Lower lobe of right lung (tissue), 2 donors: ENCODE measurements at regions not wholly inside any gene's neighbourhood (a gene's known extent, or its start where the extent isn't known, plus 50 kb on each side); places are given as distances from the start of the nearest gene placed in this dataset.

Source experiments
- ATAC-seq, 2 donors: fragments of 200-7000 bp; cut with Tn5 transposase; one replicate each; pipeline ENCODE4 v1.9.1; 2020 to 2022; ENCODE audit warnings: mild to moderate bottlenecking in 2 of 2, moderate library complexity in 2 of 2
- DNase-seq: peaks from one replicate; pipeline ENCODE4 v3.0.0-alpha.2; 2020
- H3K27ac ChIP-seq: fragments of 200-600 bp; one replicate; pipeline ENCODE4 v1.8.0; 2022
- H3K27me3 ChIP-seq: fragments of 200-600 bp; one replicate; pipeline ENCODE4 v1.8.0; 2022; ENCODE audit warnings: low read depth
- H3K36me3 ChIP-seq: fragments of 200-600 bp; one replicate; pipeline ENCODE4 v1.8.0; 2022; ENCODE audit warnings: mild to moderate bottlenecking
- H3K4me1 ChIP-seq: fragments of 200-600 bp; one replicate; pipeline ENCODE4 v1.8.0; 2022
- H3K4me3 ChIP-seq: fragments of 200-600 bp; one replicate; pipeline ENCODE4 v1.8.0; 2022; ENCODE audit warnings: mild to moderate bottlenecking
- H3K9me3 ChIP-seq: fragments of 200-600 bp; one replicate; pipeline ENCODE4 v1.8.0; 2022
- intact Hi-C: fragments of 100-400 bp; cut with DNase I; formaldehyde crosslinking; loops from one replicate; pipeline ENCODE4 v1.11.0; 2022
- TF ChIP-seq, protein P1 (sequence below): fragments of 200-600 bp; IDR thresholded peaks from one replicate; pipeline ENCODE4 v1.8.0; 2022; ENCODE audit warnings: antibody characterized with exemption, mild to moderate bottlenecking
- donor health status: DM: no; HTN: yes; CAD: no; lungs with severe emphysema.

DNA sequence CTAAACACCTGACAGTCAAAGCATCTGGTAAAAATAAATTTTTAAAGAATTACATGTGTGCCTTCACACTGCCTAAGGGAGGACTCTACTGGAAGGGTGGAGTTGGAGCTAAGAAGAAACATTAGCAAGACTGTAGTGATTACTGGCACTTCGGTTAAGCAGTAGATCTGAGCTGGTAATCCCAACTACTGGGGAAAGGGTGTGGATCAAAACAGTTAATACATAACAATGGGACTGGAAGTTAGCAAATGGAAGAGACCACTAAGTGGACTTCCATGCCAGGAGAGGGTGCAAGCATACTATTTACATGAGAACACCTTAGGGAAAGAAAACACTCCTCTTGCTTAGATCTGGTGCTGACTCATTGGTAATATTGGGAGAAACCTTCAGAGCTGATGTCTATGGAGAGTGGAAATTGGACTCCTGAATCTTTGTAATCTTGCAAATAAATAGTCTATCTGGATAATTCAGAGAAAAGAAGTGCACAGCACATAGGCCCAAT is 519.6 kb upstream of the LINC00305 start:
- Histone ChIP-seq H3K4me1 (no peaks in the 10 kb centered on the region), H3K4me3 (no peak overlapping the region), H3K36me3 (no peaks in the 10 kb centered on the region), H3K27ac (no peak overlapping the region), H3K27me3 (no peaks in the 10 kb centered on the region), H3K9me3 (no peaks in the 10 kb centered on the region)
- intact Hi-C loops, result no loop called here
- TF ChIP-seq, protein P1, sequence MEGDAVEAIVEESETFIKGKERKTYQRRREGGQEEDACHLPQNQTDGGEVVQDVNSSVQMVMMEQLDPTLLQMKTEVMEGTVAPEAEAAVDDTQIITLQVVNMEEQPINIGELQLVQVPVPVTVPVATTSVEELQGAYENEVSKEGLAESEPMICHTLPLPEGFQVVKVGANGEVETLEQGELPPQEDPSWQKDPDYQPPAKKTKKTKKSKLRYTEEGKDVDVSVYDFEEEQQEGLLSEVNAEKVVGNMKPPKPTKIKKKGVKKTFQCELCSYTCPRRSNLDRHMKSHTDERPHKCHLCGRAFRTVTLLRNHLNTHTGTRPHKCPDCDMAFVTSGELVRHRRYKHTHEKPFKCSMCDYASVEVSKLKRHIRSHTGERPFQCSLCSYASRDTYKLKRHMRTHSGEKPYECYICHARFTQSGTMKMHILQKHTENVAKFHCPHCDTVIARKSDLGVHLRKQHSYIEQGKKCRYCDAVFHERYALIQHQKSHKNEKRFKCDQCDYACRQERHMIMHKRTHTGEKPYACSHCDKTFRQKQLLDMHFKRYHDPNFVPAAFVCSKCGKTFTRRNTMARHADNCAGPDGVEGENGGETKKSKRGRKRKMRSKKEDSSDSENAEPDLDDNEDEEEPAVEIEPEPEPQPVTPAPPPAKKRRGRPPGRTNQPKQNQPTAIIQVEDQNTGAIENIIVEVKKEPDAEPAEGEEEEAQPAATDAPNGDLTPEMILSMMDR, result no peak
- no peak for ATAC-seq
- no peak for DNase-seq

DNA sequence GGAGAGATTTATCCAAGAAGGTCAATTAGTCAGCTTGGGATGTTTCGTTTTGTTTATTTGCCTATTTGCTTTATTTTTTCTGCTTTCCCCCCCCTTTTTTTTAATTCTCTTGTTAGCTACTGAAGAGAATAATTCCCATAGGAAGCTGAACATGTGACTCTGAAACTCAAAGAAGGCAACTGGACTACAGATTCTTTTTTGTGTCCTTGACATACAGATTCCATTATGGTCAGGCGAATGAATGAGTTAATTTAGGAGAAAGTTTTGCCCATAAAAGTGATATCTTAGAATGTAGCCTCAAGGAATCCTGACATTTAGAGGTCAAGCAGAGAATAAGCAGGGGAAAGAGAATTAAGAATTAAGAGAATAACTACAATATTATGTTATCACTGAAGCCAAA is 514.2 kb upstream of the LINC00305 start:
- Histone ChIP-seq H3K27ac (no peak overlapping the region), H3K4me3 (no peak overlapping the region), H3K4me1 (no peaks in the 10 kb centered on the region), H3K9me3 (no peaks in the 10 kb centered on the region), H3K36me3 (no peaks in the 10 kb centered on the region), H3K27me3 (no peaks in the 10 kb centered on the region)
- DNase-seq, result no peak
- no peak for ATAC-seq
- TF ChIP-seq, protein P1, result no peak
- intact Hi-C loops, result no loop called here

DNA sequence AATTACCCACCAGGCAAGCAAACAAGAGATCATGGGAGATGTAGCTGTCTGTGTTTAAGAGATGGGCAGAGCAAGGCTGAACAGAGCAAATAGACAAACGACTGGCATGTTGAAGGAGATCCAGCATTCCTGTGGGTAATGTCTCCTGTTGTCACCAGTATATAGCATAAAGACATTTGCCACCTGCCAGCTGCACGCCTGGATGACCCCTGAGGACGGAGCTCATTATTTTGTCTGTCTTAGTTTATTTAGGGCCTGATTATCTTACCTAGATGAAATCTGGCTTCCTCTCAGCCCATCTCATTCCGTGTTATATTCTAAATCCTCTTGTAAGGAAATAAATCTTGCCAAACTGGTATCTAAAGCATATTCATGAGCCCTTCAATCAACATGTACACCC is 510.3 kb upstream of the LINC00305 start:
- ATAC-seq (no peak), DNase-seq (no peak)
- TF ChIP-seq, protein P1, result no peak
- intact Hi-C loops, result no loop called here
- H3K9me3 ChIP-seq, result no peaks in the 10 kb centered on the region
- H3K4me3 ChIP-seq, result no peak overlapping the region
- no peaks in the 10 kb centered on the region for H3K36me3 ChIP-seq
- H3K27ac ChIP-seq, result no peak overlapping the region
- H3K4me1 ChIP-seq, result no peaks in the 10 kb centered on the region
- no peaks in the 10 kb centered on the region for H3K27me3 ChIP-seq

- no peak for DNase-seq
- H3K4me3 ChIP-seq, result no peak overlapping the region
- H3K9me3 ChIP-seq, result no peaks in the 10 kb centered on the region
- H3K27ac ChIP-seq, result no peak overlapping the region
- H3K4me1 ChIP-seq, result no peaks in the 10 kb centered on the region
- H3K36me3 ChIP-seq, result no peaks in the 10 kb centered on the region
- H3K27me3 ChIP-seq, result no peaks in the 10 kb centered on the region
- intact Hi-C loops, result no loop called here
- no peak for ATAC-seq
- TF ChIP-seq, protein P1, result no peak
Measured at GRCh38 chr18:64653068-64653467, 504.2 kb upstream of the LINC00305 start.

- intact Hi-C loops, result no loop called here
- ATAC-seq, result no peak
Measured at GRCh38 chr18:64650068-64650467, 501.2 kb upstream of the LINC00305 start.

More at GRCh38 chr18:64650068-64650467, 501.2 kb upstream of the LINC00305 start:
- H3K9me3 ChIP-seq, result no peaks in the 10 kb centered on the region
- H3K4me1 ChIP-seq, result no peaks in the 10 kb centered on the region
- H3K27ac ChIP-seq, result no peak overlapping the region
- no peaks in the 10 kb centered on the region for H3K27me3 ChIP-seq
- no peak overlapping the region for H3K4me3 ChIP-seq
- no peaks in the 10 kb centered on the region for H3K36me3 ChIP-seq
- no peak for DNase-seq
- TF ChIP-seq, protein P1, result no peak
